Esophagus muscularis mucosa (tissue), 4 donors: ENCODE measurements at regions not wholly inside any gene's neighbourhood (a gene's known extent, or its start where the extent isn't known, plus 50 kb on each side); places are given as distances from the start of the nearest gene placed in this dataset.

ENCODE experiments used
- CTCF ChIP-seq, 3 experiments: fragments of 200-600 bp in 2 of 3; fragments of 450-650 bp in 1 of 3; sonication (generic) in 2 of 3; IDR thresholded peaks; one replicate each; pipeline ENCODE4 v1.5.1; 2017 to 2019; ENCODE audit warnings: antibody characterized with exemption in 3 of 3, mild to moderate bottlenecking in 2 of 3, moderate library complexity in 1 of 3
- EP300 ChIP-seq: sonication (generic); formaldehyde crosslinking; IDR thresholded peaks from one replicate; pipeline ENCODE4 v1.6.1; 2017; ENCODE audit warnings: antibody characterized with exemption
- POLR2A ChIP-seq: fragments of 450-650 bp; IDR thresholded peaks from one replicate; pipeline ENCODE4 v1.6.1; 2017; ENCODE audit warnings: antibody characterized with exemption, moderate library complexity, mild to moderate bottlenecking, low read depth
- POLR2AphosphoS5 ChIP-seq, 2 donors: sonication (generic); formaldehyde crosslinking; IDR thresholded peaks; one replicate each; pipeline ENCODE4 v1.6.1; 2017; ENCODE audit warnings: antibody characterized with exemption in 2 of 2

- TF ChIP-seq POLR2A (no peak), EP300 (no peak), CTCF (IDR thresholded peaks at IDR 0.05) (no peak), POLR2AphosphoS5 (IDR thresholded peaks at IDR 0.05) (no peak)
Observed at GRCh38 chr14:79991866-79992265, 219.4 kb downstream of the DIO2 start.
